Activated naive CD4-positive, alpha-beta T cell treated with anti-CD3 and anti-CD28 coated beads, Interleukin-2, amount 10 ng/mL, durations not matched to agents 7 days and 5 days (primary cell): ENCODE measurements at regions not wholly inside any gene's neighbourhood (a gene's known extent, or its start where the extent isn't known, plus 50 kb on each side); places are given as distances from the start of the nearest gene placed in this dataset.

Source experiments
- CTCF ChIA-PET: fragments of 350-600 bp; sonication (Branson Sonifier 250); formaldehyde crosslinking; loops from one replicate; lab custom pipeline; 2021; ENCODE audit warnings: antibody characterized with exemption; lab: Charles Lee
- DNase-seq: peaks from one replicate; pipeline ENCODE4 v3.0.0-alpha.2; 2020
- H3K27ac Mint-ChIP-seq: one replicate; pipeline ENCODE4 v1.8.0; 2021; ENCODE audit warnings: mild to moderate bottlenecking, moderate library complexity, mixed read lengths
- H3K27me3 Mint-ChIP-seq: one replicate; pipeline ENCODE4 v1.8.0; 2021; ENCODE audit warnings: mild to moderate bottlenecking, mixed read lengths
- H3K36me3 Mint-ChIP-seq: one replicate; pipeline ENCODE4 v1.8.0; 2021; ENCODE audit warnings: mixed read lengths
- H3K4me1 Mint-ChIP-seq: one replicate; pipeline ENCODE4 v1.8.0; 2021; ENCODE audit warnings: mixed read lengths
- H3K4me3 Mint-ChIP-seq: one replicate; pipeline ENCODE4 v1.8.0; 2021; ENCODE audit warnings: mild to moderate bottlenecking, moderate library complexity, mixed read lengths
- H3K9me3 Mint-ChIP-seq: one replicate; pipeline ENCODE4 v1.8.0; 2021; ENCODE audit warnings: mixed read lengths

- H3K4me3 Mint-ChIP-seq: no peak overlapping the region
- CTCF ChIA-PET: interaction anchor here (3.0 kb wide), 1 partner anchor 110 kb away, joined by 15 read pairs; no protein-coding TSS in a partner anchor
- H3K27ac Mint-ChIP-seq: no peak overlapping the region
- peaks cover 32% of the 10 kb centered on the region for H3K27me3 Mint-ChIP-seq
- peaks cover 5% of the 10 kb centered on the region for H3K4me1 Mint-ChIP-seq
- no peak for DNase-seq
- no peaks in the 10 kb centered on the region for H3K36me3 Mint-ChIP-seq
- H3K9me3 Mint-ChIP-seq: no peaks in the 10 kb centered on the region
These were observed 76.7 kb upstream of the PRNP start for GRCh38 chr20:4609511-4609910.

- Mint-ChIP-seq H3K36me3 (no peaks in the 10 kb centered on the region), H3K27ac (no peak overlapping the region), H3K27me3 (peaks cover 27% of the 10 kb centered on the region), H3K4me1 (peaks cover 1% of the 10 kb centered on the region), H3K4me3 (no peak overlapping the region), H3K9me3 (no peaks in the 10 kb centered on the region)
- DNase-seq: no peak
- CTCF ChIA-PET: interaction anchor here (0.8 to 3.0 kb wide), 5 partner anchors 111 to 498 kb away, joined by 3 to 15 read pairs (median 3); partner anchors contain the start of gene PRND
These were observed 77.4 kb upstream of the PRNP start for GRCh38 chr20:4608861-4609260.

GRCh38 chr20:4607287-4607713 lies 79.0 kb upstream of the PRNP start:
- peak; percentile 68 for DNase-seq
- Mint-ChIP-seq H3K4me1 (no peaks in the 10 kb centered on the region), H3K9me3 (no peaks in the 10 kb centered on the region), H3K4me3 (no peak overlapping the region), H3K36me3 (no peaks in the 10 kb centered on the region), H3K27ac (no peak overlapping the region), H3K27me3 (peaks cover 33% of the 10 kb centered on the region)
- CTCF ChIA-PET: interaction anchor here (0.9 to 3.0 kb wide), 3 partner anchors 113 to 118 kb away, joined by 3 to 15 read pairs (median 10); partner anchors contain the start of gene PRND

- CTCF ChIA-PET: interaction anchor here (1.0 to 3.2 kb wide), 7 partner anchors 11 to 498 kb away, joined by 4 to 19 read pairs (median 6); partner anchors contain the start of gene PRND
- H3K36me3 Mint-ChIP-seq: no peaks in the 10 kb centered on the region
These were observed 80.2 kb upstream of the PRNP start for GRCh38 chr20:4606051-4606450.

GRCh38 chr20:4605166-4605565 lies 81.1 kb upstream of the PRNP start:
- Mint-ChIP-seq H3K4me3 (no peak overlapping the region), H3K9me3 (no peaks in the 10 kb centered on the region), H3K36me3 (no peaks in the 10 kb centered on the region), H3K27ac (no peak overlapping the region), H3K27me3 (peaks cover 49% of the 10 kb centered on the region), H3K4me1 (no peaks in the 10 kb centered on the region)
- CTCF ChIA-PET: interaction anchor here (0.6 to 3.2 kb wide), 8 partner anchors 10 to 497 kb away, joined by 3 to 19 read pairs (median 4); partner anchors contain the start of gene PRND
- no peak for DNase-seq

More at GRCh38 chr20:4606051-4606450, 80.2 kb upstream of the PRNP start:
- Mint-ChIP-seq H3K4me3 (no peak overlapping the region), H3K27me3 (peaks cover 40% of the 10 kb centered on the region), H3K27ac (no peak overlapping the region), H3K4me1 (no peaks in the 10 kb centered on the region), H3K9me3 (no peaks in the 10 kb centered on the region)
- DNase-seq: no peak

GRCh38 chr20:4604580-4604979 lies 81.7 kb upstream of the PRNP start:
- no peak for DNase-seq
- Mint-ChIP-seq H3K4me3 (no peak overlapping the region), H3K9me3 (no peaks in the 10 kb centered on the region), H3K4me1 (no peaks in the 10 kb centered on the region), H3K36me3 (no peaks in the 10 kb centered on the region), H3K27me3 (peaks cover 46% of the 10 kb centered on the region), H3K27ac (no peak overlapping the region)
- CTCF ChIA-PET: interaction anchor here (1.3 to 3.2 kb wide), 5 partner anchors 10 to 496 kb away, joined by 4 to 19 read pairs (median 10); partner anchors contain the start of gene PRND

GRCh38 chr20:4603724-4604123 lies 82.5 kb upstream of the PRNP start:
- Mint-ChIP-seq H3K27ac (no peak overlapping the region), H3K4me3 (no peak overlapping the region), H3K4me1 (no peaks in the 10 kb centered on the region), H3K27me3 (peaks cover 38% of the 10 kb centered on the region), H3K9me3 (no peaks in the 10 kb centered on the region), H3K36me3 (no peaks in the 10 kb centered on the region)
- CTCF ChIA-PET: interaction anchor here (1.4 to 3.2 kb wide), 2 partner anchors 9 to 123 kb away, joined by 5 to 10 read pairs; no protein-coding TSS in a partner anchor
- DNase-seq: no peak

- H3K27ac Mint-ChIP-seq: no peak overlapping the region
- H3K4me1 Mint-ChIP-seq: no peaks in the 10 kb centered on the region
- no peaks in the 10 kb centered on the region for H3K9me3 Mint-ChIP-seq
- H3K4me3 Mint-ChIP-seq: no peak overlapping the region
- H3K27me3 Mint-ChIP-seq: peaks cover 39% of the 10 kb centered on the region
- H3K36me3 Mint-ChIP-seq: no peaks in the 10 kb centered on the region
- no peak for DNase-seq
- CTCF ChIA-PET: interaction anchor here (1.1 to 2.1 kb wide), 5 partner anchors 118 to 139 kb away, joined by 3 to 5 read pairs (median 4); no protein-coding TSS in a partner anchor
These were observed 84.0 kb upstream of the PRNP start for GRCh38 chr20:4602297-4602631.

- CTCF ChIA-PET: interaction anchor here (1.3 to 2.1 kb wide), 3 partner anchors 118 to 139 kb away, joined by 4 to 5 read pairs (median 4); no protein-coding TSS in a partner anchor
These were observed 84.5 kb upstream of the PRNP start for GRCh38 chr20:4601630-4602296.

GRCh38 chr20:4600308-4601014 lies 85.8 kb upstream of the PRNP start:
- H3K4me1 Mint-ChIP-seq: no peaks in the 10 kb centered on the region
- H3K4me3 Mint-ChIP-seq: no peak overlapping the region
- no peak for DNase-seq
- no peak overlapping the region for H3K27ac Mint-ChIP-seq
- CTCF ChIA-PET: no interaction called here
- H3K27me3 Mint-ChIP-seq: peaks cover 40% of the 10 kb centered on the region
- H3K9me3 Mint-ChIP-seq: no peaks in the 10 kb centered on the region
- no peaks in the 10 kb centered on the region for H3K36me3 Mint-ChIP-seq

More at GRCh38 chr20:4601630-4602296, 84.5 kb upstream of the PRNP start:
- Mint-ChIP-seq H3K27ac (no peak overlapping the region), H3K4me3 (no peak overlapping the region), H3K36me3 (no peaks in the 10 kb centered on the region), H3K9me3 (no peaks in the 10 kb centered on the region), H3K4me1 (no peaks in the 10 kb centered on the region), H3K27me3 (peaks cover 39% of the 10 kb centered on the region)
- DNase-seq: no peak

GRCh38 chr20:4597215-4597614 lies 89.0 kb upstream of the PRNP start:
- DNase-seq: no peak
- Mint-ChIP-seq H3K27ac (no peak overlapping the region), H3K4me3 (no peak overlapping the region), H3K27me3 (peaks cover 35% of the 10 kb centered on the region), H3K36me3 (no peaks in the 10 kb centered on the region), H3K9me3 (no peaks in the 10 kb centered on the region), H3K4me1 (peaks cover 7% of the 10 kb centered on the region)
- CTCF ChIA-PET: no interaction called here

- Mint-ChIP-seq H3K4me3 (peak overlapping the region; percentile 58), H3K27ac (no peak overlapping the region), H3K27me3 (peaks cover 21% of the 10 kb centered on the region), H3K9me3 (no peaks in the 10 kb centered on the region), H3K36me3 (no peaks in the 10 kb centered on the region), H3K4me1 (peaks cover 11% of the 10 kb centered on the region)
- CTCF ChIA-PET: interaction anchor here (0.7 to 3.1 kb wide), 3 partner anchors 13 to 369 kb away, joined by 3 to 11 read pairs (median 5); no protein-coding TSS in a partner anchor
- DNase-seq: no peak
These were observed 93.1 kb upstream of the PRNP start for GRCh38 chr20:4593149-4593525.

GRCh38 chr20:4592316-4593148 lies 93.7 kb upstream of the PRNP start:
- CTCF ChIA-PET: interaction anchor here (0.6 to 3.1 kb wide), 6 partner anchors 13 to 369 kb away, joined by 3 to 11 read pairs (median 3); no protein-coding TSS in a partner anchor
- DNase-seq: peak; percentile 62
- Mint-ChIP-seq H3K36me3 (no peaks in the 10 kb centered on the region), H3K4me3 (peak overlapping the region; percentile 58), H3K4me1 (peaks cover 11% of the 10 kb centered on the region), H3K9me3 (no peaks in the 10 kb centered on the region), H3K27me3 (peaks cover 17% of the 10 kb centered on the region), H3K27ac (no peak overlapping the region)
